Ishikawa (cell line): ENCODE measurements at regions not wholly inside any gene's neighbourhood (a gene's known extent, or its start where the extent isn't known, plus 50 kb on each side); places are given as distances from the start of the nearest gene placed in this dataset.
A peak's percentile ranks its signal among the peaks of the same experiment; 100 is the strongest.

Source experiments
- CEBPB ChIP-seq: IDR thresholded peaks from 2 replicates; pipeline ENCODE4 v1.6.1; 2012
- CREB1 ChIP-seq: IDR thresholded peaks from 2 replicates; pipeline ENCODE4 v1.6.1; 2012; ENCODE audit warnings: low read depth
- EGR1 ChIP-seq: IDR thresholded peaks from 2 replicates; pipeline ENCODE4 v1.6.1; 2012
- EP300 ChIP-seq: IDR thresholded peaks from 2 replicates; pipeline ENCODE4 v1.6.1; 2012; ENCODE audit warnings: borderline replicate concordance
- FOXM1 ChIP-seq: IDR thresholded peaks from 2 replicates; pipeline ENCODE4 v1.6.1; 2012; ENCODE audit warnings: low read depth, borderline replicate concordance
- NFIC ChIP-seq: IDR thresholded peaks from 2 replicates; pipeline ENCODE4 v1.6.1; 2012
- RAD21 ChIP-seq: IDR thresholded peaks from 2 replicates; pipeline ENCODE4 v1.6.1; 2012; ENCODE audit warnings: low read depth
- REST ChIP-seq: IDR thresholded peaks from 2 replicates; pipeline ENCODE4 v1.6.1; 2012; ENCODE audit warnings: low read depth, mild to moderate bottlenecking
- TAF1 ChIP-seq: IDR thresholded peaks from 2 replicates; pipeline ENCODE4 v1.6.1; 2012; ENCODE audit warnings: low read depth, mild to moderate bottlenecking
- TCF12 ChIP-seq: IDR thresholded peaks from 2 replicates; pipeline ENCODE4 v1.6.1; 2012; ENCODE audit warnings: low read depth
- TEAD4 ChIP-seq: IDR thresholded peaks from 2 replicates; pipeline ENCODE4 v1.6.1; 2012
- YY1 ChIP-seq: IDR thresholded peaks from 2 replicates; pipeline ENCODE4 v1.6.1; 2012; ENCODE audit warnings: low read depth
- ZBTB7A ChIP-seq: IDR thresholded peaks from 2 replicates; pipeline ENCODE4 v1.6.1; 2012; ENCODE audit warnings: low read depth
- TF ChIP-seq, protein P1 (sequence below): IDR thresholded peaks from 2 replicates; pipeline ENCODE4 v1.6.1; 2012
- TF ChIP-seq, protein P2 (sequence below): IDR thresholded peaks from 2 replicates; pipeline ENCODE4 v1.6.1; 2012

DNA sequence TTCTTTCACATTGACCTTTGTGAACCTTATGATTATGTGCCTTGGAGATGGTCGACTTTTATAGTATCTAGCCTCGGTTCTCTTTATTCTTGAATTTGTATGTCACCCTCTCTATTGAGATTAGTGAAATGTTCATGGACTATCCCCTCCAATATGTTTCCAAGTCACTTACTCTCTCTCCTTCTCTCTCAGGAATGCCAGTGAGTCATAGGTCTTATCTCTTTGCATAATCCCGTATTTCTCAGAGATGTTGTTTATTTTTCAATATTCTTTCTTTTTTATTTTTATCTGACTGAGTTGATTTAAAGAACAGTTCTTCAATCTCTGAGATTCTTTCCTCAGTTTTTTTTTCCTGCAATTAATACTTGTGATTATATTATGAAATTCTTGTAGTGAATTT, 411.6 kb upstream of the CADM2 start:
- TF ChIP-seq NFIC, result no peak
- TF ChIP-seq TAF1, result no peak
- no peak for TF ChIP-seq CREB1
- TF ChIP-seq CEBPB, result no peak
- TF ChIP-seq TEAD4, result no peak
- TF ChIP-seq, protein P1, sequence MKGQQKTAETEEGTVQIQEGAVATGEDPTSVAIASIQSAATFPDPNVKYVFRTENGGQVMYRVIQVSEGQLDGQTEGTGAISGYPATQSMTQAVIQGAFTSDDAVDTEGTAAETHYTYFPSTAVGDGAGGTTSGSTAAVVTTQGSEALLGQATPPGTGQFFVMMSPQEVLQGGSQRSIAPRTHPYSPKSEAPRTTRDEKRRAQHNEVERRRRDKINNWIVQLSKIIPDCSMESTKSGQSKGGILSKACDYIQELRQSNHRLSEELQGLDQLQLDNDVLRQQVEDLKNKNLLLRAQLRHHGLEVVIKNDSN, result no peak
- TF ChIP-seq RAD21, result no peak
- no peak for TF ChIP-seq ZBTB7A
- TF ChIP-seq, protein P2, sequence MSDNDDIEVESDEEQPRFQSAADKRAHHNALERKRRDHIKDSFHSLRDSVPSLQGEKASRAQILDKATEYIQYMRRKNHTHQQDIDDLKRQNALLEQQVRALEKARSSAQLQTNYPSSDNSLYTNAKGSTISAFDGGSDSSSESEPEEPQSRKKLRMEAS, result no peak
- no peak for TF ChIP-seq FOXM1
- no peak for TF ChIP-seq YY1
- no peak for TF ChIP-seq EP300
- no peak for TF ChIP-seq EGR1
- TF ChIP-seq TCF12, result no peak
- no peak for TF ChIP-seq REST

GRCh38 chr3:84547971-84548970, 410.5 kb upstream of the CADM2 start:
- TF ChIP-seq EGR1, result no peak
- peak; percentile 47; the same call in 1 of the 2 replicates for TF ChIP-seq TEAD4
- peak; percentile 82 for TF ChIP-seq YY1
- TF ChIP-seq, protein P2, result peak; percentile 46
- TF ChIP-seq CREB1, result no peak
- no peak for TF ChIP-seq ZBTB7A
- TF ChIP-seq, protein P1, result no peak
- TF ChIP-seq NFIC, result peak; percentile 40; the same call in 1 of the 2 replicates
- TF ChIP-seq TAF1, result peak; percentile 31; the same call in 1 of the 2 replicates
- TF ChIP-seq REST, result no peak
- peak; percentile 38; the same call in 1 of the 2 replicates for TF ChIP-seq CEBPB
- peak; percentile 71 for TF ChIP-seq RAD21
- peak; percentile 4 for TF ChIP-seq TCF12
- no peak for TF ChIP-seq FOXM1
- no peak for TF ChIP-seq EP300

- TF ChIP-seq EP300 (no peak), YY1 (no peak), TAF1 (no peak), ZBTB7A (no peak), TCF12 (no peak), REST (no peak), TEAD4 (no peak), CREB1 (no peak), FOXM1 (no peak)
- TF ChIP-seq, protein P2, result no peak
- TF ChIP-seq, protein P1, result no peak
Measured at GRCh38 chr3:84555629-84556028, 403.2 kb upstream of the CADM2 start.
